Hepatocyte (in vitro differentiated cells): ENCODE measurements at regions not wholly inside any gene's neighbourhood (a gene's known extent, or its start where the extent isn't known, plus 50 kb on each side); places are given as distances from the start of the nearest gene placed in this dataset.

Experiments
- DNase-seq: peaks from one replicate; pipeline ENCODE4 v3.0.0-alpha.2; 2016; ENCODE audit warnings: low spot score
- H2AFZ ChIP-seq: fragments of 200-600 bp; sonication (generic); 2 replicates; pipeline ENCODE4 v1.6.0; 2016; ENCODE audit warnings: antibody characterized with exemption, mild to moderate bottlenecking
- H3K27ac ChIP-seq: fragments of 200-600 bp; sonication (generic); 2 replicates; pipeline ENCODE4 v1.5.1; 2016; ENCODE audit warnings: mild to moderate bottlenecking
- H3K27me3 ChIP-seq: fragments of 200-600 bp; sonication (generic); 2 replicates; pipeline ENCODE4 v1.6.1; 2016
- H3K36me3 ChIP-seq: fragments of 200-600 bp; sonication (generic); replicated peaks from 2 replicates; pipeline ENCODE4 v1.5.1; 2016; ENCODE audit warnings: low read depth; ENCODE audit not compliant: insufficient read depth
- H3K4me1 ChIP-seq: fragments of 200-600 bp; sonication (generic); 2 replicates; pipeline ENCODE4 v1.5.1; 2016; ENCODE audit warnings: mild to moderate bottlenecking, moderate library complexity; ENCODE audit not compliant: insufficient read depth
- H3K4me2 ChIP-seq: fragments of 200-600 bp; sonication (generic); 2 replicates; pipeline ENCODE4 v1.6.0; 2016
- H3K4me3 ChIP-seq: fragments of 200-600 bp; sonication (generic); 2 replicates; pipeline ENCODE4 v1.5.1; 2016; ENCODE audit warnings: mild to moderate bottlenecking
- H3K79me2 ChIP-seq: fragments of 200-600 bp; sonication (generic); 2 replicates; pipeline ENCODE4 v1.6.0; 2017; ENCODE audit warnings: mild to moderate bottlenecking
- H3K9me2 ChIP-seq: fragments of 200-600 bp; sonication (generic); replicated peaks from 2 replicates; pipeline ENCODE4 v1.6.0; 2017; ENCODE audit warnings: mild to moderate bottlenecking; ENCODE audit not compliant: insufficient read depth
- H3K9me3 ChIP-seq: fragments of 200-600 bp; sonication (generic); 2 replicates; pipeline ENCODE4 v1.5.1; 2016; ENCODE audit warnings: low read depth, mild to moderate bottlenecking
- H4K20me1 ChIP-seq: fragments of 200-600 bp; sonication (generic); 2 replicates; pipeline ENCODE4 v1.6.0; 2016; ENCODE audit warnings: mild to moderate bottlenecking; ENCODE audit not compliant: insufficient read depth, poor library complexity, severe bottlenecking
- EZH2 ChIP-seq: fragments of 200-600 bp; sonication (generic); IDR thresholded peaks from 2 replicates; pipeline ENCODE4 v1.6.1; 2016; ENCODE audit warnings: antibody characterized with exemption, mild to moderate bottlenecking, borderline replicate concordance
- EZH2phosphoT487 ChIP-seq: fragments of 200-600 bp; sonication (generic); IDR thresholded peaks from one replicate; pipeline ENCODE4 v1.6.1; 2018; ENCODE audit warnings: antibody characterized with exemption, mild to moderate bottlenecking, low read depth, moderate library complexity; ENCODE audit not compliant: unreplicated experiment, severe bottlenecking
- WGBS: methylation state at CpG from one replicate; pipeline ENCODE4 v1.1.6; 2016; ENCODE audit warnings: low lambda C conversion rate; ENCODE audit errors: missing lambda C conversion rate; 5-methylcytosine and 5-hydroxymethylcytosine counted together
- TF ChIP-seq, protein P1 (sequence below): fragments of 200-600 bp; sonication (generic); IDR thresholded peaks from 2 replicates; pipeline ENCODE4 v1.5.1; 2016; ENCODE audit warnings: antibody characterized with exemption, mild to moderate bottlenecking; ENCODE audit not compliant: poor library complexity

DNA sequence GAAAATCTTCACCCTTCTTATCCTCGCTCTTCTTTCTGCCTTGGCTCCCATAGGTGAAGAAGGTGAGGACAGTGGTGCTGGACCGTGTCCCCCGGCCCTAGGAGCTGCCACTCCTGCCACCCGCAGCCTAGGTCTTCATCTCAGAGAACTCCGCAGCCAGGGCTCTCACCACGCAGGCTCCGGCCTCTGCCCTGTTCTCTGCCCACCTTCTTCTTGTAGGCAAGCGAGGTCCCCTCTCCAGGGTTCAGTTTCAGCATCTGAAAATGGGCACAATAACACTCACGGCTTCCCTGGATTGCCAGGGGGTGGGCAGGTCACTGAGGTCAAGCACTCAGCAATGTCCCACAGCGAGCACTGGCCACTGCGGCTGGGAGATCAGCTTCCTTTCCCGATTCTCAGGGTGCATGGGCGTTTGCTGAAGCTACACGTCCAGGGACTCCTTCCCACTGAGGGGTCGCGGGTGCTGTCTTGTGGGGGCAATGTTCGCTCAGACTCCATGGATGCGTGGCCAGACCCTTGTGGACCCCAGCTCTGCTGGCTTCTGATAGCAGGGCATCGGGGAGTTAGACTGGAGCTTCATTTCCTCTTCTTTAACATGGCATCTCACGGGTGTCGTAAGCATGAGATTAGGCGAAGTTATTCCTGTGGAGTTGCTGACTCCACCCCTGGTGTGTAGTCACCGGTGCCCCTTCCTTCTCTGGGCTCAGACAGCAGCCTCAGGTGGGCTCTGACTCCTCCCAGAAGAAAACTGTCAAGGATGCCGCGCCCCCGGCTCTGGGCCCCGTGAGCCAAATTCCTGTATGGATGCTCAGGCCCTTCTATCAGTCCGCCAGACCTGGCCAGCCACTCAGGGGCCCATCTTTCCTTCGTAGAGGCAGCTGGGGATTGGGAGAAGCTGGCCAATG lies 145.1 kb upstream of the IRX2 start:
- no peaks in the 10 kb centered on the region for H3K9me3 ChIP-seq
- H3K4me2 ChIP-seq = no peak overlapping the region
- H3K4me1 ChIP-seq = no peaks in the 10 kb centered on the region
- no peak for TF ChIP-seq EZH2phosphoT487
- no peak for TF ChIP-seq EZH2
- TF ChIP-seq, protein P1, sequence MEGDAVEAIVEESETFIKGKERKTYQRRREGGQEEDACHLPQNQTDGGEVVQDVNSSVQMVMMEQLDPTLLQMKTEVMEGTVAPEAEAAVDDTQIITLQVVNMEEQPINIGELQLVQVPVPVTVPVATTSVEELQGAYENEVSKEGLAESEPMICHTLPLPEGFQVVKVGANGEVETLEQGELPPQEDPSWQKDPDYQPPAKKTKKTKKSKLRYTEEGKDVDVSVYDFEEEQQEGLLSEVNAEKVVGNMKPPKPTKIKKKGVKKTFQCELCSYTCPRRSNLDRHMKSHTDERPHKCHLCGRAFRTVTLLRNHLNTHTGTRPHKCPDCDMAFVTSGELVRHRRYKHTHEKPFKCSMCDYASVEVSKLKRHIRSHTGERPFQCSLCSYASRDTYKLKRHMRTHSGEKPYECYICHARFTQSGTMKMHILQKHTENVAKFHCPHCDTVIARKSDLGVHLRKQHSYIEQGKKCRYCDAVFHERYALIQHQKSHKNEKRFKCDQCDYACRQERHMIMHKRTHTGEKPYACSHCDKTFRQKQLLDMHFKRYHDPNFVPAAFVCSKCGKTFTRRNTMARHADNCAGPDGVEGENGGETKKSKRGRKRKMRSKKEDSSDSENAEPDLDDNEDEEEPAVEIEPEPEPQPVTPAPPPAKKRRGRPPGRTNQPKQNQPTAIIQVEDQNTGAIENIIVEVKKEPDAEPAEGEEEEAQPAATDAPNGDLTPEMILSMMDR = no peak
- no peaks in the 10 kb centered on the region for H3K36me3 ChIP-seq
- H3K4me3 ChIP-seq = no peak overlapping the region
- no peaks in the 10 kb centered on the region for H3K27me3 ChIP-seq
- H2AFZ ChIP-seq = no peak overlapping the region
- H3K79me2 ChIP-seq = no peaks in the 10 kb centered on the region
- no peaks in the 10 kb centered on the region for H4K20me1 ChIP-seq
- no peak overlapping the region for H3K27ac ChIP-seq
- no peaks in the 10 kb centered on the region for H3K9me2 ChIP-seq
- DNase-seq = no peak
- 84% methylated on average over 29 of the region's 29 CpGs for WGBS

DNA sequence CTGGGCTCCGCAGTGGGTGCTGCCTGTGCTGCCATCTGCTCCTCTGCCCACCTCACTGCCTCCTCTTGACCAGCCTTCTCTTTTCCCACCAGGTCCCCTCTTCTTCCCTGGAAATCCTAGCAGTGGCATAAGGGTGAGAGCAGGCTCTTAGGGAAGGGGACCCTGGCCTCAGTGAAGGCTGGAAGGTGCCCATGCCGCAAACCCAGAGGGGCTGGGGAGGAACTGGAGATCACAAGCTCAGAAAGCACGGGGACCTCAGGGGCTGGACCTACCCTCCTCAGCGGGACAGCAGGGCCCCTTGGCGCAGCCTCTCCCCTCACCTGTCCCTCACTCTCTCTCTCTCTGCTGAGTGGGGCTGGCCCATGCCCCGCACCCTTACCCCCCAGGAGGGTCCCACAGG lies 144.4 kb upstream of the IRX2 start:
- no peaks in the 10 kb centered on the region for H3K36me3 ChIP-seq
- H3K9me2 ChIP-seq = no peaks in the 10 kb centered on the region
- no peaks in the 10 kb centered on the region for H3K4me1 ChIP-seq
- WGBS = 98% methylated on average over 6 of the region's 6 CpGs
- no peak overlapping the region for H3K4me2 ChIP-seq
- no peaks in the 10 kb centered on the region for H3K79me2 ChIP-seq
- no peak overlapping the region for H3K4me3 ChIP-seq
- no peak for TF ChIP-seq EZH2
- TF ChIP-seq, protein P1 = no peak
- TF ChIP-seq EZH2phosphoT487 = no peak
- H3K27me3 ChIP-seq = no peaks in the 10 kb centered on the region
- no peaks in the 10 kb centered on the region for H4K20me1 ChIP-seq
- H3K9me3 ChIP-seq = no peaks in the 10 kb centered on the region
- no peak overlapping the region for H3K27ac ChIP-seq
- H2AFZ ChIP-seq = no peak overlapping the region
- no peak for DNase-seq

DNA sequence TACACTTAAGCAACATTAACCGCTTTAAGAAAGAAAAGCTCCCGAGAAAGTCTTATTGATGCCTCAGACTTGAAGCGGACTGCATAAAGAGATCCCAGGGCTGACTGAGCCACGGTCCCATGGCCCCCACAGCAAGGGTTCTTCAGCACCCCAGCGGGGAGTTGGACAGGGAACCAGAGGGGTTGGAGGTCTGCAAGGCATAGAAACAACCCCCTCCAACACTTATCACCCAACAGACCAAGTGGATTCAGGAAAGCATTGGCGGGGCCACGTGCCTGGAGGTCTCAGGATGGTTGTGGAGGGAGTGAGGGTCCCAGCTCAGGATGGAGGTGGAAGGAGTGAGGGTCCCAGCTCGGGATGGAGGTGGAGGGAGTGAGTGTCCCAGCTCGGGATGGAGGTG lies 143.7 kb upstream of the IRX2 start:
- no peak for DNase-seq
- TF ChIP-seq, protein P1 = no peak
- TF ChIP-seq EZH2phosphoT487 = no peak
- TF ChIP-seq EZH2 = no peak
- WGBS = 88% methylated on average over 9 of the region's 9 CpGs

More for the DNA sequence above, 143.7 kb upstream of the IRX2 start:
- Histone ChIP-seq H3K4me1 (no peaks in the 10 kb centered on the region), H3K27me3 (no peaks in the 10 kb centered on the region), H2AFZ (no peak overlapping the region), H3K27ac (no peak overlapping the region), H3K9me2 (no peaks in the 10 kb centered on the region), H3K4me2 (no peak overlapping the region), H4K20me1 (no peaks in the 10 kb centered on the region), H3K36me3 (no peaks in the 10 kb centered on the region), H3K9me3 (no peaks in the 10 kb centered on the region), H3K4me3 (no peak overlapping the region), H3K79me2 (no peaks in the 10 kb centered on the region)
